Inflammatory macrophage treated with lipopolysaccharide for 4 hours (primary cell): ENCODE measurements at regions not wholly inside any gene's neighbourhood (a gene's known extent, or its start where the extent isn't known, plus 50 kb on each side); places are given as distances from the start of the nearest gene placed in this dataset.
A peak's percentile ranks its signal among the peaks of the same experiment; 100 is the strongest.
"Not testable (repeated sequence)": the region's sequence is repeated elsewhere in the genome, so short reads cannot be mapped to it uniquely, and the experiment has no call there.

Experiments
- DNase-seq: peaks from one replicate; pipeline ENCODE4 v3.0.0-alpha.2; 2020

DNA sequence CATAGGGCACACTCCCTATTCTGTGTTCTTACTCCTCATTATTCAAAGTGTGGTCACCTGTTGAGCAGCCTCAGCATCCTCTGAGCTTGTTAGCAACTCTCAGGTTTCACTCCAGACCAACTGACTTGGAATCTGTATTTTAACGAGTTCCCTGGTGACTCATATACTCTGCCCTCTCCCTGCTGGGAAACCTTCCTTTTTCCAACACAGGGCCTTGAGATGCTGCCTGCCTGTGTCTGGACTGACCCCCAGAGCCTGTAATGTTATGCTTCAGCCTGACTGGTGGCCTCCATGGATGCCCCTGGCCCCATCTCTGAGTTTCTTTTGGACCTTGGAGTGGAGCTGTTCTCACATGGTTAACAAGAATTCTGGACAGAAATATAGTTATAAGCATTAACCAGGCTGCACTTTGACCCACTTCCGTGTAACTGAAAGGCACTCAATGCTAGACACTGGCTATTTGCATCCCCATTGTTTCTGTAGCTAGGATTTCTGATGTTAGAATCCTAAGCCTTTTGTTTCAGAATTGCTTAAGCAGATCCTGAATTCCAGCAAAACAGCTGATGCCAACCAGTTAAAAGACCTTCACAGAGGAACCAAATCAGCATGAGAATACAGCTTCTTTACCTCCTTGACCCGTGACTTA is 262.6 kb downstream of the STIM2 start:
- no peak for DNase-seq

DNA sequence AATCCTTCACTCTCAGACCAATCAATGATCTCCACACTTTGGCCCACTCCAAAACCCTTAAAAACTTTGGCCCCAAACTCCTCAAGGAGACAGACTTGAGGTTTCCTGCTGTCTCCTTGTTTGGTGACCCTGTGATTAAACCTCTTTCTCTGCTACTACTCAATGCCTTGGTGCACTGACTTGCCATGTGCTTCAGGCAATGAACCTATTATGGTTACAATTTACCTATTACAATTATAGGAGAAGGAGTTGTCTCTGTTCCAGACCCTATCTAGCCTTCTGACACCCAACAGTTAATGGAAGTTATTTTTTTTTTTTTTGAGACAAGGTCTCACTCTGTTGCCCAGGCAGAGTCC is 263.1 kb downstream of the STIM2 start:
- DNase-seq, result no peak

DNA sequence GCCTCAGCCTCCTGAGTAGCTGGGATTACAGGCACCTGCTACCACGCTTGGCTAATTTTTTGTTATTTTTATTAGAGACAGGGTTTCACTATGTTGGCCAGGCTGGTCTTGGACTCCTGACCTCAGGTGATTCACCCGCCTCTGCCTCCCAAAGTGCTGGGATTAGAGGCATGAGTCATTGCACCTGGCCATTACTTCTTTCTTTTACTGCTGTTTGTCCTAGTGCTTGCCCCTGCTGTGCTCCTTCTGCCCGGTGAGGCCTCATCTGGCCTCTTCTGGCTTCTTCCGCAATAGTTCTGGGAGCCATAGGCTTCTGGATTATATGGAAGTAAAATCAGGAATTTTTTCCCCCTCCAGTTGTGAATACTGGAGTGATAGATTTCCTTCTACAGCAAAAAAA is 266.3 kb downstream of the STIM2 start:
- DNase-seq, result not testable (repeated sequence)

DNA sequence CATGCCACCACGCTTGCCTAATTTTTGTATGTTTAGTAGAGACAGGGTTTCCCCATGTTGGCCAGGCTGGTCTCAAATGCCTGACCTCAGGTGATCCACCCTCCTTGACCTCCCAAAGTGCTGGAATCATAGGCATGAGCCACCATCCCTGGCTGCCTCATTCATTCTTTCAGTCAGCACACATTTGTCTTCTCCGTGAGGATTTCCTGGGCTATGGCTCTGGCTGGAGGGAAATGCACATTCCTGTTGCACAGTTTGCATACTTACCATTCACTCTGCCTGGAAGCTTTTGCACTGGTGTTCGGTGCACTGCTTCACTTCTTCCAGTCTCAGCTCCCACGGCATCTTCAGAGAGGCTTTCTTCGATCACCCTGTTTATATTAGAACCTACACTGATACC is 267.8 kb downstream of the STIM2 start:
- DNase-seq, result no peak

DNA sequence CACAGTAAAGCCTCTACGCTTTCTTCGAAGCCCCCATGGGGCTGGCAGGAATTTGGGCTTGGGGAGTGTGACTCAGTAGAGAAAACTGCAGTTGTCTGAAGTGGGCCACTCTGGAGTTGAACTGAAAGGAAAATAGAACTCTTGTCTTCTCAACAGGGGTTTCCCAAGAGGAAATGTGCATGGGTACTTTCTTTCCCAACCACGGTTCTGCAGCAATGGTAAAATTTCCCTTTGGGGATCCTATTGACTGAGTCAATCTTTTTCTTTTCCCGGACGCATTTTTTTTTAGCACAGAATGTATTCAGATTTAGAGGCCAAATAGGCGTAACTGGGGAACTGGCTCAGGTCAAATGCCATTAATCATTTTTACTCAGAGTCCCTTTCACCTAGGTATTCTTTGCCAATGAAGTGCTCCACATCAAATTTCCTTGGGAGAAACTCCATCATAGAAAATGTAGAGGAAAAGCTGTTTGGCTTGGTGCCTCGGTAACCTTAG is 269.3 kb downstream of the STIM2 start:
- DNase-seq, result peak; percentile 52

DNA sequence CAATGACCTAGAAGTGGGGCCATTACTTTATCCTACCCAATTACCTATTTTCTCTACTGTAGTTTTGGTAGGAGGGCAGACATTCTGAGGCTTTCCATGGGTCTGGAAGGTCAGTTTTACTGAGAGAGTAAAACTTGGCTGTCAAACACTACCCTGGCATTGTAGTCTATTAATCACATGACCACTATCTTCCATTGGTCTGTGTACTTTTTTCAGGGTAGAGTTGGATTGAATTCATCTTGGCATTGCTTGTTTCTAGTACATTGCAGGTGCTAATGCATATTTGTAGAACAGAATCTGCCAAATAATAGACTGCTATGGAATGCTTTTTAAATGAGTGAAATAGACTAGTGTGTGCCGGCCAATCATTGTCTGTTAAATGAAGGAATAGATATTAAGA is 271.9 kb downstream of the STIM2 start:
- DNase-seq, result no peak

DNA sequence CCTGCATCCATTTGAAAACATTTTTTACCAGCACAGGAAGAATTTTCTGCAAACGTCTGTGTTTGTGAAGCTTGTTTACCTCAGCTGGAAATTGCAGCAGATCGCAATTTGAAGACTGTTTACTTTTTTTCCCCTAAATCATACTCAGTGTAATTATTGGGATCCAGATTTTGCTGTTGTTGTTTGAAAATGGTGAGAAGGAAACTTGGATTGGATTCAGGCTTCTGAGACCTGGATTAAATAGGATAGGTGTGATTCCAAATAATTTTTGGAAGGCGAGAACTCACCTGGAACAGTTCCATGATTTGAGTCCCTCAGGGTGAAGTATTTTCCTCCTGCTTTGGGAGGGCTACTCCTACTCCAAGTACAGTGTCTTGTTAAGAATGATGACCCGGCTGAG is 279.8 kb downstream of the STIM2 start:
- no peak for DNase-seq

DNA sequence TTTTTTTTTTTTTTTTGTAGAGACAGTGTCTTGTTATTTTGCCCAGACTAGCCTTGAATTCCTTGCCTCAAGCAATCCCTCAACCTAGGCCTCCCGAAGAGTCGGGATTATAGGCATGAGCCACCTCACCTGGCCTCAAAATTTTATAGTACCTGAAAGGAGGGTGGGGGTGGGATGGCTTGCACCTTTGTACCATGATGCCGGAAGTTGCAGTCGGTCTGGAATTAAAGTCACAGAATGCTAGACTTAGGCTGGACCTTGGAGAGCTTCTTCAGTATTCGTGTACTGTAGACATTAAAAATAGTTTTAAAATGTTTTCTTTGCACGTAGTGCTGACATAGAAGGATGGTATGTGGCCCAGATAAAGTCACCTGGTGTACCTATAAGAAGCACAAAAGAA is 280.9 kb downstream of the STIM2 start:
- DNase-seq, result no peak

DNA sequence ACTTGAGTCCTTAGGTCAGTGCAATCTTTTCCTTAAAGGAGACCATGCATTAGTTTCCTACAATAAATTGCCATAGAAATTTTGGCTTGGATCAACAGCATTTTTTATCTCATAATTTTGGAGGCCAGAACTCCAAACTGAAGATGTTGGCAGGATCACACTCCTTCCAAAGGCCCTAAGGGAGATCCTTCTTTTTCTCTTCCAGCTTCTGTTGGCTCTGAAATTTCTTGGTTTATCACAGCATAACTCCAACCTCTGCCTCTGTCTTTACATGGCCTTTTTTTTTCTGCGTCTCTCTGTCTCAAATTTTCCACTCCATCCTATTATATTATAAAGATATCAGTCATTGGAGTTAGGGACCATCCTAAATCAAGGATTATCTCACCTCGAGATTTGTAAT is 282.2 kb downstream of the STIM2 start:
- DNase-seq, result no peak

DNA sequence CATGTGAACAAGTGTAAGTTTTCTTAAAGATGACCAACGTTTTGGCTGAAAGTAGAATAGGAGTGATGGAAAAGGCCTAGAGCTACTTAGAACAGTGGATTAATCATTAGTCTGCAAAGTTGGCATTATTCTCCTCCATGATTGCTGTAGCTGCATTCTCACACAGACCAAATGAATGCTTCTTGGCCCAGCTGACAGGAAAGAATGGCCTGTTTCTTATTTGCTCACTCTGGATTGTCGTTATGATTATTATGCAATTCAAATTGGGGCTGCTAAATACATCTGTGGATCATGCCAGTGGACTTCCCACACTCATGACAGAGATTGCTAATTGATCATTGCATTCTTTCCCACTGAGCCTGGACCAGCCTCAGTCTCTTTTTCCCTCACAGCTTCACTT is 285.0 kb downstream of the STIM2 start:
- DNase-seq, result no peak

DNA sequence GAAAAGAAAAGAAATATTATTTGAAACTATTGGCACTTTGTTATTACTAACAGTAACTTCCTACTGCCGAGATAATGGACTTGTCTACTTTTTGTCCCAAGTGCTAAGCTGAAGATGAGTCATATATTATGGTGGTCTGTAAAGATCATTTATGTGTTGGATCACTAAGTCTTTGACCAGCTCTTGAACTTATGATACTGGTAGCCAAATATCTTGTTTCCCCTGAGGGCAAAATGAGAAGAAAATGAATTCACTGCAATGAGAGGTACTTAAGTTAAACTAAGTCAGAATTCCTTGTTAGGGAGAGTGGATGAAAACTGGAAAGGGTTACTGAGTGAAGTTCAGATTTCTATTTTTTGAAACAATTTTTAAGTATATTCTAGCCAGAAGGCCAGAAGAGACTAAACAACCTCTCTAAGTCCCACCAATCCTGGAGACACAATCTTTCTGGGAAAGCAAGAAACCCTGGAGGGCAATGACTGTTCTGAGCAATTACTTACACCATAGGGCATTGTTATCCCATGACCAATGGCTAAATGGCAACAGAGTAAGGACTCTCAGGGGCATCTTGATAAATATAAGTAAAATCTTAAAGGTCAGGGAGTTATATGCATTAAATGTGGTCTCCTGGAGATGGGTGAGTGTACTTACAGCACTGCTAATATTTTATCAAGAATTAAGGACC is 287.7 kb downstream of the STIM2 start:
- no peak for DNase-seq

DNA sequence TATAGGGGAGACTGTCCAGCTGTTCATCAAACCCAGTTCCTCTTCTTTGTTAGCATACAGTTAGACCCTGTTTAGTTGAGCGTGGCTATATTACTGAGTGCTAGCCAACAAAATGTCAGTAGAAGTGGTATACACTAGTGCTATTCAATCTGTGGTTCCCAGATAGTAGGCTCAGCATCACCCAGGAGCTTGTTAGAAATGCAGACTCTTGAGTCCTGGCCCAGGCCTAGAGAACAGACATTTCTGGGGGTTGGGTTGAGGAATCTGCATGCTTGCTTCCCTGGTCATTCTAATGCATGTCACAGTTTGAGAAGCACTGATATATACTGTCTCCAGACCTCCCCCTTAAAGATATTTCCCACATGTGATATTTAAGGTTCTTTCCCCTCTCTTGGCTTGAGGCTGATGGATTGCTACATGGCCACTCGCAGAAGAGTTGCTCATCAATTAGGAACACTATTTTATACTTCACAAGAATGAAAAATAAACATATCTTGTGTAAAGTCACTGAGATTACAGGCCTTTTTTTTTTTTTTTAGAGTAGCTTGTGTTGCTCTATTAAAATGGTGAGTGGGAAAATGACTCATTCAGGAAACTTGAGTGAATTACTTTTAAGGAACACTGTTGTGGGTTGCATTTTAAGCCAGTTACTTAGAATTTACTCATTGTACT is 289.0 kb downstream of the STIM2 start:
- no peak for DNase-seq

DNA sequence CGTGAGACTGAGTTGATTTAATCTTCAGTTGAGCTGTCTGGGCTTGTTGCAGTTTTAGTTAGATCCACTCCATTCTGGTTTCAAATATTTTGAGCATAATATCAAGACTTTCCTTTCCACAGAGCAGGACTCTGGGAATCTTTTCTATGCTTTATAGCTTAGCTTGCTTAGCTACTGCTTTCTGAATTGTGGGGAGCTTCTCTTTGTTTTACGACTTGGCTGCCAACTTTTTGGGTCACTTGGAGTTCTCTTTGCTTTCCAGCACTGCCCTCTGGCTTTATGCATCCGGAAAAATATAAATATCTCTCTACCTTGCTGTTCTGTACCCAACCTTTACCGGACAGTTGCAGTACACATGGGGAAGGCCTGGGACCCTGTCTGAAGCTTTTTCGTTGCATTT is 292.1 kb downstream of the STIM2 start:
- DNase-seq, result no peak

DNA sequence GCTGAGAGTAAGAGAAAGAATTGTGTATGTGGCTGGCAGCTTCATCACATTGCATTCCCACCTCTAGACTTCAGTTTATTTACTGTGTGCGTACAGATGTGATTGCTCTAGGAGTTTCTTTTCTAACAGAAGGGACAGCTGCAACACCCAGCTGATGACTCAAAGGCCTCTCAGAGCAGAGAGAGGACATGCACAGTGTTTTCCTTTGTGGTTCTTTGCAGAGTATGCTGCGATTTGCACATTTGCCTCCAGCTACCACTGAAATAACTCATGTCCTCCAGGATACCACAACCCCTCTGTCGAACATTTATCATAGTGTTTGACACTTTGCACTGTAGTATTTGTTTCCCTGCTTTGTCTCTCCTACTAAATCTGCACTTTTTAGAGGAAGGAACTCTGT is 294.1 kb downstream of the STIM2 start:
- DNase-seq, result no peak

DNA sequence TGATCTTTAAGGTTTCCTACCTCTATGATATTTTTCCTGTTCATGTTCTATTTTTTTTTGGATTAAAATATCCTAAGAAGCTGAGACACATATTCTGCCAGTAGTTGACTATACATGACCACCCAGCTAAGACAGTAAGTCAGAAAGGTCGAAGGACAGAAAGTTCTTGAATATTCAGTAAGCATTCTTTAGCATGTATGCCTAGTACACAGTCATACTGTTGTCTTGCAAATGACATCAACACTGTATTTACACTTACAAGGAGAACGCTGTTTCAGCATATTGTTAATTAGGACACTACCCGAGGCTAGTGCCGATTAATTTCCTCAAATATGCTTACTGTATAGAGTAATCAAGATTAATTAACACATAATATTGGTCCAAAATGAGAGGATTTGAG is 300.6 kb downstream of the STIM2 start:
- DNase-seq, result no peak

DNA sequence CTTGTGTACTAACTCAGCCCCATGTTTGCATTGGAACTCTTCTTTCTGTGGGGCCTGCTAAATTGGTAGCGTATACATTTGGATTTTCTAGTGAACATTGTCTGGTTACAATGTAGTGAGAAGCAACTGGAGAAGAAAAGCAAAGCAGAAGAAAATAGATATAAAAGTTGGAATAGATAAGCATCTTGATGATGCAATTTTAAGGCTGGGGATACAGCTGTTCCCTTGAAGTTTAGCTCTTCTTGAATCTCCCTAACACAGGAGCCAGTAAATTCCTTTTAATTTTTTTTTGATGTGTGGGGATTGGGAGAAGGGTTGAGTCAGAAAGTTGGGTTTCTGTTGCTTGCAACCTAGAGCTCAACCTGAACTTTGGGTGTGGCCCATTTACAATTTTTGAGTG is 308.1 kb downstream of the STIM2 start:
- no peak for DNase-seq

DNA sequence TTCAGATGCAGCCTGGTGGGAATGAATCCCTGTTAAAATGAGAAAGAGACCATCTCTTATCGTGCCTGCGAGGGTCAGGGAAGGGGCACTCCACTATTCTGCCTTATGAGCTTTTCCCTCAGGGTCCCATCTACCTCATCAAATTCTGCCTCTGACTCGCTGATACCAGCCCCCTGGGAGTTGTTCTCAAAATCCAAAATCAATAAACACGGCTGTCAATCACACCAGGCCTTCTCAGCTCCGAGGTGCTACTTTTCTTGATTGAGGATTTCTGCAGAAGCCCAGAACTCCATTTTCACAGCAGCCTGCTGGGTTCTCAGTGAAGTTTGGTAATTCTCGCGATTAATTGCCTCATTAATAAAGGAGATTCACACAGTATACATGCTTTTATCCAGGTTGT is 312.6 kb downstream of the STIM2 start:
- no peak for DNase-seq

DNA sequence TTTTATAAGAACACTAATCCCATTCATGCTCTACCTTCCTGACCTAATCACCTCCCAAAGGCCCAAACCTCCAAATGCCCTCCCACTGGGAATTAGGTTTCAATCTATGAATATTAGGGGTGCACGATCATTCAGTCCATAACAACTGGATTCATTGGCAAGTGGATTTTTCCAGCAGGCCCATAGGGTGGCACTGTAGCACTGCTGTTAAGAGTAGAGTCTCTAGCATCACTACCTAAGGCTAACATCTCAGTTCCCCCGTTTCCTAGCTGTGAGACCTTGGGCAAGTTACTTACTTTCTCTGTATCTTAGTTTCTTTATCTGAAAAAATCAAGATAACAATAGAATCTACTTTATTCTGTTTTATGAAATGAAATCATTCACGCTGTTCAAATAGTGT is 315.8 kb downstream of the STIM2 start:
- no peak for DNase-seq

DNA sequence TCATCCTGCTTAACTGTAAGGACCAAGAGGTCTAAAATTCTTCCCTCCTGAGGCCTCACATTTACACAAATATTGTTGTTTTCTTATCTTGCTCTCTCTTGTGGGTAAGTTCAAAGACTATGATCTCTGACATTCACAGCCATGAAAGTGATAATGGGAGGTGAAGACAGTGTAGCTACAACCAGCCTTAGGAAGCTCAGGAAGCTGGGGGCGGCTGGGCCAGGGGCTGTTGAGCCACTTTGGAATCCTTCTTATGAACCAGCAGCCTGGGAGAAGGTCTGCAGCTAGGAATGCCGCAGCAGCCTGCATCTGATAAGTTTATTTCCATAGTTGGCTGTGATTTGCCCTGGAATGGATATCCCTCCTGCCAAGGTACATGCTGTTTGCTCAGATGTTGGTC is 316.2 kb downstream of the STIM2 start:
- DNase-seq, result no peak

DNA sequence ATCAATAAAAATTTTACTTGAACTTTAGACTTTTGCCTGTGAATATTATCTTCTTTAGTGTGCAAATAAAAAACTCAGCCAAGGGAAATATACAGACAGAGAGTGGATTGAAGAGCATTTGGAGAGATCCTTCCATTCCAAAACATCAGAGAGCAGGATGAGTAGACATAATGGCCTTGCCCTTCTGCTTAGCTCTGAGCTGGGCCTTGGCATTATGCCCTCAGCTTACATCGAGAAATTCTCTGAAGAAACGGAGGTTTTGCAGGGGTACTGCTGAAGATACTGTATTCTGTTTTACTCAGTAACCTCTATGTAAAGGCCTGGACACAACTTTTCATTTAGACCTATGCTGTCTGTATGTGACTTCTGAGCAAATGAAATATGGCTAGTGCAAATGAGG is 317.4 kb downstream of the STIM2 start:
- DNase-seq, result no peak

DNA sequence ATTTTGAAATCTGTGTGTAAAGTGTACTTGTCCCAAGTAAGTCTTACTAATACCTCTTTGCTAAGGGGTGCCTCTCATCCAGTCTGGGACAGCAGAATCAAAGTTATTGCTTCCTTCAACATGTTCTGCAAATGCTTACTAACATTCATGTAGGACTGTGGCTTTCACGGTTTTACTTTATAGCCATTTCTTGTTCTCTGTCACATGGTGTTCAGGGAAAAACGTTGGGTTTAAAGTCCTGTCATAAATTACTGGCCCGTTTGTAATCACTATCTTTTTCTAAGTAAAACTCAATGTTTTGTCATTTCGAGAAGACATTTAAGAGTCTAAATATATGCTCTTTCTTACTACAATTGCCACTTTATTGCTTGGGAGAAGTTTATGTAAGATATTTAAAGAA is 321.1 kb downstream of the STIM2 start:
- no peak for DNase-seq

DNA sequence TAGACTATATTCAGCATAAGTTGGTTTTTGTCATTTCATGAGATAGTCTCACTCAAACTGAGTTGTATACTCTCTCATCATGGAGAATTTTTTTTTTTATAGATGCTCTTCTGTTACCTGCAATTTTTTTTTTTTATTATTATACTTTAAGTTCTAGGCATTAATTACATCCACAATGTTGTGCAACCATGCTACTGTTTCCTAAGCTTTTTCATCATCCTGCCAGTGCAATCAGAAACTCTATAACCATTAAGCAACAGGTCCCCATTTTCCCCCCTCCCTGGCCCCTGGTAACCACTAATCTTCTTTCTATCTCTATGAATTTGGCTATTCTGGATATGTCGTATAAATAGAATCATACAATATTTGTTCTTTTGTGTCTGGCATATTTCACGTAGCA is 321.6 kb downstream of the STIM2 start:
- DNase-seq, result no peak

DNA sequence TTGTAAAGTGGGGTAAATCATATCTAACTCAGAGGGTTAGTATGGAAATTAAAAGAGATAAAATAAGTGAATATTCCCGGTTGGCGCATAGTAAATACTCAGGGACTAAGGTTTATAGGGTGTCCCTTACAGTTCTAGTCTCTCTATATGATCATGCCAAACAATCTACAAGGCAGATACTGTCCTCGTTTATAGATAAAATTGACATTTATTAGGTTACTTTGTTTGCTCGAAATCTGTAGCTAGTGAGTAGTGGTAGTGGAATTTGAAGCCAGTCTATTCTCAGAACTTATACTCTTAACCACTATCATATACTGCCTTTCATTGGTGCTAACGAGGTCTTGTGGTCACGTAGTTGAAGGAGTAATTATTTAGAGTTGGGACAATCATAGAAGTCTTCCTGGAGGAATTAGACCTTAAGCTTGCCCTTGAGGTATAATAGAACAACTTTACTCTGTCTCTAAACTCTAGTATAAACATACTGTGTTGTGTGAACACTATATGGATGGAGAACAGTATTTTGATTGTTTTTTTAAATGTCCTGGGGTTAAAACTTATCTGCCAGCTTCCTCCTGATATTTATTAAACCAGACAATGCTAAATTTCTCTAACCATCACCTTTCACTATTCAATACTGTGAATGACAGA is 324.0 kb downstream of the STIM2 start:
- DNase-seq, result no peak

DNA sequence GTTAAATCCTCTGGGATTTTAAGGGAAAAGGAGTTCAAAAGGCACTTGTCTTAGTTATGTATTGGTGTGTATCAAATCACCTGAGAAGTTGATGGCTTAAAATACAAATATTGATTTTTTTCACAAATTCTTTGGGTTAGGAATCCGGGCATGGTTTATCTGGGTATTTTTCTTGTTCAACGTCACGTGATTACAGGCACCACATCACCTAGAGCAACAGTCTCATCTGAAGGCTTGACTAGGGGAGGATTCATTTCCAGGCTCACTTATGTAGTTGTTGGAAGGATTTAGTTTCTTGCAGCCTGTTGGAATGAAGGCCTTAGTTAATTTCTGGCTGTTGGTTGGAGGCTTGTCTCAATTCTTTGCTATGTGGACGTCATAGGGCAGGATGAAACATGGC is 326.1 kb downstream of the STIM2 start:
- DNase-seq, result no peak
